ENCODE measurements at regions not wholly inside any gene's neighbourhood (a gene's known extent, or its start where the extent isn't known, plus 50 kb on each side); places are given as distances from the start of the nearest gene placed in this dataset.

- TF ChIP-seq CTCF (IDR thresholded peaks at IDR 0.05; ENCODE audit: extremely low read depth in 1 of 2, insufficient read depth in 1 of 2, low read depth in 1 of 2, low read length in 2 of 2) (no peak), POLR2A (IDR thresholded peaks at IDR 0.05; ENCODE audit: low read depth, low read length) (no peak), EZH2 (IDR thresholded peaks at IDR 0.05; ENCODE audit: borderline replicate concordance, low read depth, low read length, severe bottlenecking) (no peak), POLR2AphosphoS5 (IDR thresholded peaks at IDR 0.05; ENCODE audit: insufficient read depth, low read depth, low read length) (no peak), MAX (IDR thresholded peaks at IDR 0.05; ENCODE audit: insufficient read depth, insufficient read length) (no peak)
These were observed 181.9 kb upstream of the HAAO start for GRCh38 chr2:42974169-42974720.

All from endothelial cell of umbilical vein (primary cell).